Ovary (tissue), 7 donors: ENCODE measurements at regions not wholly inside any gene's neighbourhood (a gene's known extent, or its start where the extent isn't known, plus 50 kb on each side); places are given as distances from the start of the nearest gene placed in this dataset.

Experiments used
- DNase-seq, 5 donors: peaks; one replicate each; pipeline ENCODE4 v3.0.0-alpha.2; 2019 to 2020
- H3K27ac ChIP-seq, 2 donors: fragments of 200-600 bp; one replicate each; pipeline versions ENCODE4 v1.5.1 to v1.8.0; 2019 to 2022
- H3K27me3 ChIP-seq: fragments of 200-600 bp; one replicate; pipeline ENCODE4 v1.8.0; 2022
- H3K36me3 ChIP-seq: fragments of 200-600 bp; sonication (generic); one replicate; pipeline ENCODE4 v1.5.1; 2019
- H3K4me1 ChIP-seq: one replicate; pipeline ENCODE4 v1.8.1; 2013; ENCODE audit warnings: mild to moderate bottlenecking, moderate library complexity; ENCODE audit not compliant: insufficient read depth
- H3K4me3 ChIP-seq: fragments of 200-600 bp; sonication (generic); one replicate; pipeline ENCODE4 v1.5.1; 2017
- H3K9me3 ChIP-seq, 2 donors: fragments of 200-600 bp in 1 of 2; sonication (generic) in 1 of 2; one replicate each; pipeline versions ENCODE4 v1.5.1 to v1.8.1; 2013 to 2019; ENCODE audit warnings: mild to moderate bottlenecking in 1 of 2, moderate library complexity in 1 of 2
- EP300 ChIP-seq: sonication (generic); formaldehyde crosslinking; IDR thresholded peaks from one replicate; pipeline ENCODE4 v1.6.1; 2017; ENCODE audit warnings: antibody characterized with exemption
- POLR2A ChIP-seq: fragments of 450-650 bp; IDR thresholded peaks from one replicate; pipeline ENCODE4 v1.6.1; 2017; ENCODE audit warnings: antibody characterized with exemption, mild to moderate bottlenecking, moderate library complexity
- WGBS, 3 donors: extraction: QIAGEN DNeasy Blood & Tissue Kit in 1 of 3; methylation state at CpG; one replicate each; pipeline versions ENCODE4 v1.1.5 to v1.1.7; 2013 to 2017; 5-methylcytosine and 5-hydroxymethylcytosine counted together
- intact Hi-C, 4 donors: fragments of 100-400 bp; cut with DNase I; formaldehyde crosslinking; loops; one replicate each; pipeline versions ENCODE4 v1.11.0 to v1.15.1; 2022 to 2023
- TF ChIP-seq, protein P1 (sequence below), 3 donors: fragments of 450-650 bp in 2 of 3; fragments of 200-600 bp in 1 of 3; IDR thresholded peaks; one replicate each; pipeline versions ENCODE4 v1.5.1 to v1.8.0; 2016 to 2022; ENCODE audit warnings: antibody characterized with exemption in 3 of 3, mild to moderate bottlenecking in 1 of 3
- donor health status: DM: no; HTN: no; CAD: no; lungs with moderate emphysema.
- donor health status: DM: no; HTN: no; CAD: no.
- donor health status: Bipolar disorder and iron deficiency.
- donor health status: DM: no; HTN: no; CAD: no.
- donor health status: DM: yes; HTN: yes; CAD: no.

DNA sequence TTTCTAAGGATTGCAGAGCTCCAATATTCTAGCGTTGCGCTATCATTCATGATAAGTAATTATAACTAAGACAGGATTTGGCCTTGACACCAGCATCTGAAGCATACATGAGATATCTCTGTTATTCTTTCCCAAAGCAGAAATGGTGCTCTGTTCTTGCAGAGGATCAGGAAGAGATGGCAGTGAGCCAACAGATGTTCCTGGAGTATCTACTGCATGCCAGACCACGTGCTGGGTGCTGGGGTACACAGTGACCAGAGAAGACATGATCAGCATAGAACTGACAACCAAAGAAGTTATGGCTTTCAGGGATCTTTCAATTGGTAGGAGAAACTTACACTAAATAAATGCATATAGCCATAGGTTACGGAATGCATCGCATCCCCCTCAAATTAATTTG lies 63.7 kb upstream of the PLXNA4 start:
- Histone ChIP-seq H3K4me3 (no peak overlapping the region), H3K27me3 (no peaks in the 10 kb centered on the region), H3K9me3 (no peaks in the 10 kb centered on the region), H3K36me3 (no peaks in the 10 kb centered on the region), H3K4me1 (no peaks in the 10 kb centered on the region), H3K27ac (no peak overlapping the region)
- TF ChIP-seq, protein P1, sequence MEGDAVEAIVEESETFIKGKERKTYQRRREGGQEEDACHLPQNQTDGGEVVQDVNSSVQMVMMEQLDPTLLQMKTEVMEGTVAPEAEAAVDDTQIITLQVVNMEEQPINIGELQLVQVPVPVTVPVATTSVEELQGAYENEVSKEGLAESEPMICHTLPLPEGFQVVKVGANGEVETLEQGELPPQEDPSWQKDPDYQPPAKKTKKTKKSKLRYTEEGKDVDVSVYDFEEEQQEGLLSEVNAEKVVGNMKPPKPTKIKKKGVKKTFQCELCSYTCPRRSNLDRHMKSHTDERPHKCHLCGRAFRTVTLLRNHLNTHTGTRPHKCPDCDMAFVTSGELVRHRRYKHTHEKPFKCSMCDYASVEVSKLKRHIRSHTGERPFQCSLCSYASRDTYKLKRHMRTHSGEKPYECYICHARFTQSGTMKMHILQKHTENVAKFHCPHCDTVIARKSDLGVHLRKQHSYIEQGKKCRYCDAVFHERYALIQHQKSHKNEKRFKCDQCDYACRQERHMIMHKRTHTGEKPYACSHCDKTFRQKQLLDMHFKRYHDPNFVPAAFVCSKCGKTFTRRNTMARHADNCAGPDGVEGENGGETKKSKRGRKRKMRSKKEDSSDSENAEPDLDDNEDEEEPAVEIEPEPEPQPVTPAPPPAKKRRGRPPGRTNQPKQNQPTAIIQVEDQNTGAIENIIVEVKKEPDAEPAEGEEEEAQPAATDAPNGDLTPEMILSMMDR (IDR thresholded peaks at IDR 0.05), result no peak
- no peak for TF ChIP-seq POLR2A
- DNase-seq, result peak in 1 of 5 donors; percentile 13
- intact Hi-C loops, result no loop called here
- 46 to 50% (median 47%) methylated on average over 5 of the region's 5 CpGs for WGBS, 3 donors

DNA sequence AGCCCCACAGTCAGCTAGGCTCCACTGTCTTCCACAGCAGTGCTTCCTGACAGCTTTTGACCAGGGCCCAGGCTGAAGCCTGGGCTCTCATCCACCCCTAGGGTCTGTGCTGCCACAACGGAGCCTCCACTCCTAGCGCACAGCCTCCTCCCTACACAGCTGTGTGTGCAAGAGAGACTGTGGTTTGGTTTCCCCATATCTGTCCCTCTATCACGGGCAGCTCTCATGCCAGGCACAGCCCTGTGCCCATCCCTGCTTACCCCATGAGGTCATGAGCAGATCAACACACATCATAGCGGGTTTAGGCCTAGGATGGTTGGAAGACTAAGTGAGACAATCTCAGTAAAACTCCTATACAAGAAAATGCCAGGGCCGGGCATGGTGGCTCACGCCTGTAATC lies 61.7 kb upstream of the PLXNA4 start:
- Histone ChIP-seq H3K4me1 (no peaks in the 10 kb centered on the region), H3K27me3 (no peaks in the 10 kb centered on the region), H3K27ac (no peak overlapping the region), H3K9me3 (no peaks in the 10 kb centered on the region), H3K4me3 (no peak overlapping the region), H3K36me3 (no peaks in the 10 kb centered on the region)
- TF ChIP-seq, protein P1 (IDR thresholded peaks at IDR 0.05), result no peak
- TF ChIP-seq POLR2A (no peak), EP300 (no peak)
- intact Hi-C loops, result no loop called here
- no peak for DNase-seq
- WGBS, 3 donors, result 86 to 91% (median 91%) methylated on average over 6 of the region's 6 CpGs

DNA sequence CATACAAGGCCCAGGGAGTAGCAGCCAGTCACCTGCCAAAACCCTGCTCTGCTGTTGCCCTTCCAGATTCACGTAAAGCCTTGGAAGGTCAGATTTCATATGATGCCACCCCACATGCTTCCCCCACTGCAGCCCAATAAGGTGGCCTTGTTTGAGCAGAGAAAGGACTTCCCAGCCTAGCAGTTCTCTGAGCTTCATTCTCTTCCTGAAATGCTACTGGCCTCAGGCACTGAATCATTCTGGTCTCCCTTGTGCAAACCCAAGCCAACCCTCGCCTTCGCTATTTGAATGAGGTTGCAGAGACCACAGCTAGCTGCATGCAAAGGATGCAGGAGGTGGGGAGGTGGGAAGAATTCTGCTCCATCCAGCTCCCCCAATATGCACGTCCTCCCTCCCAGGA lies 60.3 kb upstream of the PLXNA4 start:
- Histone ChIP-seq H3K27me3 (no peaks in the 10 kb centered on the region), H3K4me1 (no peaks in the 10 kb centered on the region), H3K36me3 (no peaks in the 10 kb centered on the region), H3K9me3 (no peaks in the 10 kb centered on the region), H3K4me3 (no peak overlapping the region), H3K27ac (no peak overlapping the region)
- 83 to 85% (median 84%) methylated on average over 4 of the region's 4 CpGs for WGBS, 3 donors
- intact Hi-C loops, result no loop called here
- DNase-seq, result no peak
- TF ChIP-seq, protein P1 (IDR thresholded peaks at IDR 0.05), result no peak
- TF ChIP-seq POLR2A, result no peak
- TF ChIP-seq EP300, result no peak

- Histone ChIP-seq H3K27me3 (no peaks in the 10 kb centered on the region), H3K9me3 (no peaks in the 10 kb centered on the region), H3K4me3 (no peak overlapping the region), H3K36me3 (no peaks in the 10 kb centered on the region), H3K4me1 (no peaks in the 10 kb centered on the region), H3K27ac (no peak overlapping the region)
- no peak for DNase-seq
- WGBS, 3 donors, result 73 to 83% (median 75%) methylated on average over 4 of the region's 4 CpGs
- TF ChIP-seq, protein P1 (IDR thresholded peaks at IDR 0.05), result no peak
- TF ChIP-seq EP300 (no peak), POLR2A (no peak)
- intact Hi-C loops, result no loop called here
Measured at GRCh38 chr7:132635127-132635526, 58.9 kb upstream of the PLXNA4 start.

DNA sequence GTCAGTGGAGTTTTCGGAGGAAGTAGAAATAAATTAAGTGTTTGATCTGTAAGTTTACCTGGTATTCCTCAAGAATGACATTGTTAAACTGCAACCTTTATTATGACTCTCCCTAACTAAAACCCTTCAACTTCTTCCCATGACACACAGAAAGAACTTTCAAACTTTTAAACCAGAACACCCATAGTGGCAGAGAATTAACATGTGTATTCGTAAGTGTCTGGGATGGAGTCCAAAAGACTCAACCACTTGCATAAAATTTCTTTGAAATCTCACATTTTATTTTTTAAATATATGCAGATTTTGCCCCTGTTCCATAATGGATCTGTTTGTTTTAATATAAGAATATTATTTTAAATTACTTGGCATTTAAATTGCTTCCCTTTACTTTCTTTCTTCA lies 54.6 kb upstream of the PLXNA4 start:
- H3K27ac ChIP-seq, result no peak overlapping the region
- no peaks in the 10 kb centered on the region for H3K36me3 ChIP-seq
- no peaks in the 10 kb centered on the region for H3K27me3 ChIP-seq
- intact Hi-C loops, result no loop called here
- 72 to 79% (median 77%) methylated on average over 2 of the region's 2 CpGs for WGBS, 3 donors
- no peak for DNase-seq
- no peaks in the 10 kb centered on the region for H3K9me3 ChIP-seq
- H3K4me1 ChIP-seq, result no peaks in the 10 kb centered on the region
- TF ChIP-seq, protein P1 (IDR thresholded peaks at IDR 0.05), result no peak
- no peak for TF ChIP-seq EP300
- no peak for TF ChIP-seq POLR2A
- no peak overlapping the region for H3K4me3 ChIP-seq
